Stimulated activated naive CD8-positive, alpha-beta T cell treated with anti-CD3 and anti-CD28 coated beads, Interleukin-15, Interleukin-2, amounts not matched to agents 100 ng/mL and 50 ng/mL, for 24 hours (primary cell): ENCODE measurements at regions not wholly inside any gene's neighbourhood (a gene's known extent, or its start where the extent isn't known, plus 50 kb on each side); places are given as distances from the start of the nearest gene placed in this dataset.

Experiments used
- H3K27ac Mint-ChIP-seq: one replicate; pipeline ENCODE4 v1.8.0; 2021; ENCODE audit warnings: mild to moderate bottlenecking, mixed read lengths
- H3K27me3 Mint-ChIP-seq: one replicate; pipeline ENCODE4 v1.8.0; 2021; ENCODE audit warnings: mixed read lengths
- H3K36me3 Mint-ChIP-seq: one replicate; pipeline ENCODE4 v1.8.0; 2021; ENCODE audit warnings: low read depth, mixed read lengths
- H3K4me1 Mint-ChIP-seq: one replicate; pipeline ENCODE4 v1.8.0; 2021; ENCODE audit warnings: low read depth, mixed read lengths
- H3K4me3 Mint-ChIP-seq: one replicate; pipeline ENCODE4 v1.8.0; 2021; ENCODE audit warnings: mild to moderate bottlenecking, mixed read lengths
- H3K9me3 Mint-ChIP-seq: one replicate; pipeline ENCODE4 v1.8.0; 2021; ENCODE audit warnings: mixed read lengths

GRCh38 chr9:16143947-16144890, 591.4 kb downstream of the CCDC171 start:
- Mint-ChIP-seq H3K27ac (no peak overlapping the region), H3K4me1 (peaks cover 9% of the 10 kb centered on the region), H3K36me3 (no peaks in the 10 kb centered on the region), H3K4me3 (no peak overlapping the region), H3K27me3 (no peaks in the 10 kb centered on the region), H3K9me3 (peaks cover 4% of the 10 kb centered on the region)

GRCh38 chr9:16145196-16145950, 592.5 kb downstream of the CCDC171 start:
- H3K27ac Mint-ChIP-seq: no peak overlapping the region
- H3K9me3 Mint-ChIP-seq: peaks cover 4% of the 10 kb centered on the region
- peaks cover 9% of the 10 kb centered on the region for H3K4me1 Mint-ChIP-seq
- H3K4me3 Mint-ChIP-seq: no peak overlapping the region
- no peaks in the 10 kb centered on the region for H3K27me3 Mint-ChIP-seq
- H3K36me3 Mint-ChIP-seq: no peaks in the 10 kb centered on the region

DNA sequence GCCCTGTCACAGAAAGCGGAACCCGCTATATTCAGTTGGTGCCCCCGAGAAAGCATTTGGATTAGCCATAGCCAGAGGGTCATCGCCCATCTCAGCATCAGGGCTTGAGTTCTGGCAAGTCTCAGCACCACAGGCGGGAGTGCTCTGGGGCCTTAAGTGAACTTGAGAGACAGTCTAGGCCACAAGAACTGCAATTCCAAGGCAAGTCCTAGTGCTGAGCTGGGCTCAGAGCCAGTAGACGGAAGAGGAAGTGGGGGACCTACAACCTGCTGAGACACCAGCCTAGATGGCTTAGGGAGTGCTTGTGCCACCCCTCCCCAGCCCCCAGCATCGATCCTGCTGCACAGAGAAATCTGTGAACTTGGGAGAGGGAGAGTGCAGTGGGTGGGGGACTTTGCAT, 594.9 kb downstream of the CCDC171 start:
- Mint-ChIP-seq H3K4me3 (no peak overlapping the region), H3K27me3 (no peaks in the 10 kb centered on the region), H3K36me3 (no peaks in the 10 kb centered on the region), H3K4me1 (peaks cover 21% of the 10 kb centered on the region), H3K9me3 (peaks cover 4% of the 10 kb centered on the region), H3K27ac (no peak overlapping the region)

DNA sequence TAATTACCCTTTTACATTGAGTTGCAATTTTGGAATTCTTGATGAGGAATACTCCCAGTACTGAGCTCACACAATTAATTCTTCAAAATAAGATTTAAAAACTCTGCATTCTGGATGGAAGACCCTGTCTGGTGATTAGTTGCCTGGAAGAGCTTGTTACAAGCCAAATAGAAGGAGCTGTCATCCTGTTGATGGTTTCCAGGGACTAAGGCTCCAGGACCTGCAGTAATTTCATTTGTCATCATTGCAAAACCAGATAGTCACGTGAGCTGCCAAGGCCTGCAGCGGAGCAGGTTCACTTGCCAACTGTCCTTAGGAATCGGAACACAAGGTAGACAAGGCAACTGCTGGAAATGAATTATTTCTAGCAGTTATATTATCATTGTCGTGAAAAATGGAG, 597.7 kb downstream of the CCDC171 start:
- Mint-ChIP-seq H3K9me3 (peaks cover 4% of the 10 kb centered on the region), H3K36me3 (no peaks in the 10 kb centered on the region), H3K27me3 (peaks cover 7% of the 10 kb centered on the region), H3K4me1 (peaks cover 29% of the 10 kb centered on the region), H3K4me3 (no peak overlapping the region), H3K27ac (no peak overlapping the region)

DNA sequence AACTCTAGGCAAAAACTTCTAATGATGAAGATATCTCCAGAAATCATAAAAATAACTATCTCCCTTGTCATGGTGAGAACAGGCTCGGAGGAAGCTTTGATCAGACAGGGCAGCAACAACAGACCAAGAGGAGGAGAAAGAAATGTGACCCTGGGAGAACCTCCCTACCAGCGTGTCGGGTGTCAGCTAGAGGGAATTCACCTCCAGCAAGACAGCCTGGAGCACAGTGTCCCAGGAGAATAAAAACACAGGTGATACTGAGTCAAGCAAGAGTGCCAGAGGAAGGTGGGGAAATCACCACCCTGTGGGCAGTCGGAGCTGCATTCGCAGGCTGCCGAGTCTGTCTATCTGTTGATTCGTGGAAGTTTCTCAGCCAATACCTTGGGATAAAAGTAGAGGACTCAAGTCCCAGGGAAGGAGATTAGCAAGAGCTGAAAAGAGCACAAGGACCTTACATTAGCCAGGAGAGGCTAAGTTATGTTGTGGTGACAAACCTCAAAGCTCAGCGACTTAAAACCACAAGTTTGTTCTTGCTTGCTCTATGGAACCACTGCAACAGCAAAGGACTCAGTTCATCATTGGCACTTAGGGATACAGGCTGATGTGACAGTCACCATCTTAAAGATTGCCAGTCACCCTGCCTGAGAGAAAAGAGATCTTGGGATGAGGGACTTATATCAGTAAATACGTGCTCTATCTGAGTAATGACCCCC, 598.3 kb downstream of the CCDC171 start:
- H3K4me1 Mint-ChIP-seq: peaks cover 32% of the 10 kb centered on the region
- no peaks in the 10 kb centered on the region for H3K36me3 Mint-ChIP-seq
- H3K4me3 Mint-ChIP-seq: no peak overlapping the region
- H3K27me3 Mint-ChIP-seq: peaks cover 13% of the 10 kb centered on the region
- peaks cover 4% of the 10 kb centered on the region for H3K9me3 Mint-ChIP-seq
- peak overlapping the region; percentile 62 for H3K27ac Mint-ChIP-seq

DNA sequence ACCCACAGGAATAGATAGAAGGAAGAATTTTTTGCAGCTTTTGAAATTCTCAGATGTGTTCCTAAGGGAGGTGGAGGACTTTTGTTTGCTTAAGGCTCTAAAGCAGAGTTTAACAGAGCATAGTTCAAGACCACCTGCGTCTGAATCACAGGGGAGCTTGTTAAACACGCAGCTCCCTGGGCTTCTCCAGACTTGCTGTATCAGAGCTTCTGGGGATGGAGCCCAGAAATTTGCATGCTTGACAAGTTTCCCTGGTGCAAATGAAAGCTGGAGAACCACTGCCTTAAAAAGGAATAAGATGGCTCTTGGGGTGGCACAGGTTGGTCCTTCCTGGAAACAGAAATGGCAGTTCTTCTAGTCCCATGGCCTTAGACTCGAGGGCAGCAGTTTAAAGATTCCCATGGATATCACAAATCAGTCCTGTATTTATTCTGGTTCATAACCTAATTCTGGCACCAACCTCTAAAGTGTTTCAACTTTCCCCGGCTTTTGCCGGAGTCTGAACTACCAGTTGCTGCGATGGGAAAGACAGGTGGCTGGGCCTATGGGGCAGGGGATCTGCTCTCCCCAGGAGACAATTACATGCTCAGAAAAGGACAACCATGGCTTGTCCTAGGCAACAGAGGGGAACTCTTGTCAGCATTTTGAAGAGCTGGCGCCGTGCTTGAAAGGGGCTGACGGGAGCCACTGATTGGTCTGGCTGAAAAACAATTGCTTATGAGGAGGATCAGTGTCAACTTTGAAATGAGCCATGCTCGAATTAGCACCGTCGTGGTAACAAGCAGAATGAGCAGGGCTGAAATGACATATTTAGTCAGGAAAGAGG, 599.6 kb downstream of the CCDC171 start:
- H3K27ac Mint-ChIP-seq: no peak overlapping the region
- H3K9me3 Mint-ChIP-seq: peaks cover 4% of the 10 kb centered on the region
- no peaks in the 10 kb centered on the region for H3K36me3 Mint-ChIP-seq
- H3K4me1 Mint-ChIP-seq: peaks cover 32% of the 10 kb centered on the region
- H3K27me3 Mint-ChIP-seq: peaks cover 14% of the 10 kb centered on the region
- no peak overlapping the region for H3K4me3 Mint-ChIP-seq

DNA sequence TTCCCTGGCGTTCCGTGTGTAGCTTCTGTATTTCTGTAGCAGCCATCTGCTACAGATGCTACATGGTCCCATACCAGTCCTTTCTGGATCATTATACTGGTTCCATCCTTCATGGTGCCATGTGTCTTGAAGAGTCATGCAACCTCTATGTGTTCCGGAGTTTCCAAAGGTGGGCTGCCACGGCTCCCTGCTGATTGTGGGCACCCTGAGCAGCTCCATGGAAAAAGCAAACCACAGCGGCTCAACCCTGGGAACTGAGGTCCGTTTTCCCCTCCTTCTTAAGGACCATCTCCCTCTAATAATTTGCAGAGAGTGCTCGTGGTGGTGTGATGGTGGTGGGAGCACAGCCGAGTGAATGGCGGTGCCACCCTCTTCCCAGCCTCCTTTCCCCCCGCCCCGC, 600.4 kb downstream of the CCDC171 start:
- Mint-ChIP-seq H3K4me3 (no peak overlapping the region), H3K27ac (no peak overlapping the region), H3K36me3 (no peaks in the 10 kb centered on the region), H3K9me3 (peaks cover 4% of the 10 kb centered on the region), H3K27me3 (peaks cover 14% of the 10 kb centered on the region), H3K4me1 (peaks cover 32% of the 10 kb centered on the region)

- peak overlapping the region; percentile 52 for H3K4me3 Mint-ChIP-seq
- H3K9me3 Mint-ChIP-seq: peaks cover 4% of the 10 kb centered on the region
- H3K36me3 Mint-ChIP-seq: no peaks in the 10 kb centered on the region
- peaks cover 32% of the 10 kb centered on the region for H3K4me1 Mint-ChIP-seq
- peak overlapping the region; percentile 95 for H3K27ac Mint-ChIP-seq
- peaks cover 14% of the 10 kb centered on the region for H3K27me3 Mint-ChIP-seq
These were observed 600.9 kb downstream of the CCDC171 start for GRCh38 chr9:16153741-16154140.

DNA sequence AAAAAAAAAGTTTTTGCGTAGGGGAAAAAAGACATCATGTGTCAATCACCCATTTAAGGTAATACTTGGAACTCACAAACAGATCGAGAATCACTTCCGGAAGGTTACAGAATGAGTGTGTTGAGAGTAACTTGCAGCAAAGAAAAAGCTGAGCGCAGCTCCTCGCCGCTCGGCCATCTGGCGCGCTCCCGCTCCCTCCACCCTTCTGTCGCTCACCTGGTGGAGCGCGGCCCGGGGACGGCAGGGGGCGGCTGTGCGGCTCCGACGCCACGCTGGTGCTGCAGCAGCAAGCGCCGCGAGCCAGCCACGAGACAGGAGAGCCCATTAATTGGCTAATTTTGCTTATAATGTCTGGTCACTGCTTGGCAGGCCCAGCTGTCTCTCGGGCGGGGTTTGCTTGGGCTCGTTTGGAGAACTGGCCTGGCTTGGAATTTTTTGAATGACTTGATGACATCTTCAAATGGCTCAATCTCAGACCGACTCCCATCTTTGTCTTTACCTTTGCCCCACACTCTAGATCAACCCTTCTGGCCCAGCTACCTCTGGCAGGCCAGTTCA, 601.8 kb downstream of the CCDC171 start:
- Mint-ChIP-seq H3K27me3 (peaks cover 14% of the 10 kb centered on the region), H3K9me3 (no peaks in the 10 kb centered on the region), H3K27ac (peak overlapping the region; percentile 95), H3K4me3 (peak overlapping the region; percentile 54), H3K36me3 (no peaks in the 10 kb centered on the region), H3K4me1 (peaks cover 32% of the 10 kb centered on the region)

- peaks cover 14% of the 10 kb centered on the region for H3K27me3 Mint-ChIP-seq
- peaks cover 27% of the 10 kb centered on the region for H3K4me1 Mint-ChIP-seq
- H3K27ac Mint-ChIP-seq: no peak overlapping the region
- no peak overlapping the region for H3K4me3 Mint-ChIP-seq
- no peaks in the 10 kb centered on the region for H3K36me3 Mint-ChIP-seq
- no peaks in the 10 kb centered on the region for H3K9me3 Mint-ChIP-seq
These were observed 603.0 kb downstream of the CCDC171 start for GRCh38 chr9:16155878-16156277.

DNA sequence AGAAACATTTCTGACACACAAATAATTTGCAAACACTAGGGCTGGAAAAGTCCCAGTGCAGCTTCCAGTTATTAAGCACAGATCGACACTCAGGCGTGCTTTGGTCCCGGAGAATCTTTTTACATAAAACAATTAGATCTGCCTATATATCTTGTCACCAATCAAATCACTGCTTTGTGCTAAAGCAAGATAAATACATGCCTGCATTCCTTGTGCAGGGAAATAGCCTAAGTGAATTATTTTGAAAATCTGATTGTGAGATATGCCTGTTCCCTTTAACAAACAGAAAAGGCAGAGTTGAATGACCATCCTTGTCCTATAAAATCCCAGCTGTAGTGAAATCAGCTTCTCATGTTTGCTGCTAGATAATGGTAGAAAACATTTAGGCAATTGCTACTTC, 604.4 kb downstream of the CCDC171 start:
- Mint-ChIP-seq H3K36me3 (no peaks in the 10 kb centered on the region), H3K4me1 (peaks cover 20% of the 10 kb centered on the region), H3K27me3 (peaks cover 14% of the 10 kb centered on the region), H3K9me3 (peaks cover 6% of the 10 kb centered on the region), H3K27ac (no peak overlapping the region), H3K4me3 (no peak overlapping the region)

DNA sequence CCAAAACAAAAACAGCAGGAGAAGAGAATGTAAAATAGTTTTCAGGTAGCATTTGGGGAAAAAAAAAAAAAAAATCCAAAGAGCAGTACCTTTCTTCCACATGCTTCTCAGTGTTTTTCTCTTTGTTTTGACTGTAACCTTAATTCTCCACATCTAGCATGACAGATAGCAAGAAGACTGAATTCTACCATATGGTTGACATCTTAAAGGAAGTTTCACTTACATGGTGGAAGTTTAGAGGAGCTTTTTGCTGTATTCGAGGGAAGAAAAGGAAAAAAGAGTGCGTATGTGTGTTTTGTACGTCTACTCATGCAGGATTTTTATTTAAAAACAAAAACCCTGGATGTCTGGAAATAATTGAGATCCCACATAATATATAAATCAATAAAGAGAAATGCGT, 604.8 kb downstream of the CCDC171 start:
- Mint-ChIP-seq H3K27me3 (peaks cover 14% of the 10 kb centered on the region), H3K4me3 (no peak overlapping the region), H3K4me1 (peaks cover 20% of the 10 kb centered on the region), H3K36me3 (no peaks in the 10 kb centered on the region), H3K9me3 (peaks cover 8% of the 10 kb centered on the region), H3K27ac (no peak overlapping the region)

DNA sequence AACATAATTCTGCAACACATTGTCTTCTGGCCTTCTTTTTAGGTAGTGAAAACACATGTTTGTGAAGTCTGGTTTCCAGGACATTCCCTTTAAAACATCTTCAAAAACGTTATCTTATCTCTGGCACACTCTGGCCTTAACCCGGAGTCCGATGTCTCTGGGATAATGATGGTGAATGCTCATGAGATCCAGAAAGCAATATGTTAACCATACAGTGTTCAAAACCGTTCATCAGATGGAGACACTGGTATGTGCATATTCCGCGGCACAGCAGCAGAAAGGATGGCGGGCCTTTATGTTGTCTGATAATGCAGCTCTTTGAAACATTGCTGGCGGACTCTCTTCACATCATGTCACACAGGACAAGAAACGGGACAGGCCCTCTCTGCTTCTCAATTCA, 605.2 kb downstream of the CCDC171 start:
- no peak overlapping the region for H3K27ac Mint-ChIP-seq
- no peak overlapping the region for H3K4me3 Mint-ChIP-seq
- H3K4me1 Mint-ChIP-seq: peaks cover 20% of the 10 kb centered on the region
- peaks cover 14% of the 10 kb centered on the region for H3K27me3 Mint-ChIP-seq
- H3K9me3 Mint-ChIP-seq: peaks cover 12% of the 10 kb centered on the region
- H3K36me3 Mint-ChIP-seq: no peaks in the 10 kb centered on the region

DNA sequence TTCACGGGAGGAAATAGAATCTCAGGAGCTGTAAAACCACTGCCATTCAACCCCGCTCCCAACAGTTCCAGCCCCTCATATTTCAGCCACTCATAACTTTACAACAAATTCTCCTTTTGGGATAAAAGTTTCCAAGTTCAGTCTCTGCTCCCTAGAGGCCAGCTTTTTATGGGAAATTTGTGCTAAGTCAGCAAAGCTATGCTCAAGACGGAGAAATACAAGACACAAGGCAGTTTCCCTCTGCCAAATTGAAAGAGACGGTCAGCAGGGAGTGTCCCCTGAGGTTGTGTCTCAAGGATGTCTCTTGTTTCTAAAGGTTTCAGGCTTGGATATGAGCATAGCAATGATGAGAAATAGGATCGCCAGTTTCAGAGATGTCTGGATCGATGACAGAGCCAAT, 608.6 kb downstream of the CCDC171 start:
- no peak overlapping the region for H3K27ac Mint-ChIP-seq
- no peak overlapping the region for H3K4me3 Mint-ChIP-seq

More for the DNA sequence above, 608.6 kb downstream of the CCDC171 start:
- H3K36me3 Mint-ChIP-seq: no peaks in the 10 kb centered on the region
- H3K9me3 Mint-ChIP-seq: peaks cover 14% of the 10 kb centered on the region
- H3K4me1 Mint-ChIP-seq: no peaks in the 10 kb centered on the region
- no peaks in the 10 kb centered on the region for H3K27me3 Mint-ChIP-seq
